Hindlimb muscle (tissue), 1 donor: ENCODE measurements at regions not wholly inside any gene's neighbourhood (a gene's known extent, or its start where the extent isn't known, plus 50 kb on each side); places are given as distances from the start of the nearest gene placed in this dataset.

ENCODE experiments used
- DNase-seq: peaks from one replicate; pipeline ENCODE4 v3.0.0-alpha.2; 2013

DNA sequence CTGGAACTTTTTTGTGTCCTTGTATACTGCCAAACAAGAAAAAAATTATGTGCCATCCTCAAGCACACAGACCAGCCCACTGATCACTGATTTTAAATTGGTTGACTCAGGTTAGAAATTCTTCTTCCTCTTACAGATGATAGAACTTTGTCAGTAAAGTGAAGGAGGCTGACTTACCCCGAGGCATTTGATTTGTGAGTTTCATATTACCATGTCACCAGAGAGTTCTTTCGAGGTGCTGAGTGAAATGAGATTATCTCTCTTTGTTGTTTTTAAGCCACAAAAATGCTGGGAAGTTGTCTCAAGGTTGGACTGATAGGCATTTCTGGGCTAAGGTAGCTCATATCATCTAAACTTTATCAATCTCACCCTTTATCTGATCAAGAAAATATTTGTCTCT is 78.8 kb upstream of the FAM180A start:
- no peak for DNase-seq

DNA sequence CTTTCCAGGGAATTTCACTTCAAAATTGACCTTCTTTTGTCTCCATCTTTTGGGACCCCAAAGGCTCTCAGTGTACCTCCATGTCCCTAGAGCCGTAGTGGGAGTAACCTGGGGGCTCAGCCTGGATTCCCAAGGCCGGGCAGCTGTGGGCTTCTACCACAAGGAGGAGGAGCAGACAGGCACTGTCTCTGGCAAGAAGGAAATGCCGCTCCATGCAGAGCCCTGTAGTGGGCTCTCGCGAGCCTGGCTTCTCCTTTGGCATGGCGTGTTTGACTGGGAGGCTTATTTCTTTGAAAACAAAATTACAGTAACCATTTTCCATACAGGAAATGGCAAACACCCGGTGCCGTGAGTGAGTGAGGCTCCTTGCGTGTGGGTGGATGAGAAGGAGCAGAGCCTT is 76.8 kb upstream of the FAM180A start:
- no peak for DNase-seq

- DNase-seq = no peak
Observed at GRCh38 chr7:135822376-135822775, 73.8 kb upstream of the FAM180A start.

DNA sequence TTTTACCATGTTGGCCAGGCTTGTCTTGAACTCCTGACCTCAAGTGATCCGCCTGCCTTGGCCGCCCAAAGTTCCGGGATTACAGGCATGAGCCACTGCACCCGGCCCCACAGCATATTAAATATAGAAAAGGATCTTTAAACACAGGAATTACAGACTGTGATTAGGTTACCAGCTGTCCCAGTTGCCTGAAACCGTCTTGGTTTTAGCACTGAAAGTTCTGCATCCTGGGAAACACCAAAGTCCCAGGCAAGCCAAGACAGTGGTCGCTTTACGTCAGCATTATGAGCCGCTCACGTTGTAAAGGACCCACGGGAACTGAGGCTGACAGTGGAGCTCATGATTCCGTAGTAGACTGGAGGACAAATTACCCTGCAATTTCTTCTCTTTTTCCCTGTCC is 69.0 kb upstream of the FAM180A start:
- peak; percentile 66 for DNase-seq

- no peak for DNase-seq
Observed at GRCh38 chr7:135815033-135815432, 66.4 kb upstream of the FAM180A start.

DNA sequence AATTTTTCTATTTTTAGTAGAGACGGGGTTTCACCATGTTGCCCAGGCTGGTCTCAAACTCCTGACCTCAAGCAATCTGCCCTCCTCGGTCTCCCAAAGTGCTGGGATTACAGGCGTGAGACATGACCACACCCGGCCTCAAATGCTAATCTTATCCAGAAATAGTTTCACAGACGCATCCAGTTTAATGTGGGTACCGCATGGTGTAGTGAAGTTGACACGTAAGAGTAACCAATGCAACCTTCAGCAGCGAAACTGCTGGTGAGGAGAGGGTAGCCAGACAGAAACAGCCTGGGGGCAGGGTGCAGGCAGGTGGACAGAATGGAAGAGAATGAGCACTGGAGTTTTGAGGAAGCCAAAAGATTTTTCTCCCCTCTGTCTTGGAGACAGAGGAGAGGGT is 63.5 kb upstream of the FAM180A start:
- no peak for DNase-seq

GRCh38 chr7:135811506-135811905 is 62.9 kb upstream of the FAM180A start:
- no peak for DNase-seq

- no peak for DNase-seq
Observed at GRCh38 chr7:135808206-135808605, 59.6 kb upstream of the FAM180A start.

DNA sequence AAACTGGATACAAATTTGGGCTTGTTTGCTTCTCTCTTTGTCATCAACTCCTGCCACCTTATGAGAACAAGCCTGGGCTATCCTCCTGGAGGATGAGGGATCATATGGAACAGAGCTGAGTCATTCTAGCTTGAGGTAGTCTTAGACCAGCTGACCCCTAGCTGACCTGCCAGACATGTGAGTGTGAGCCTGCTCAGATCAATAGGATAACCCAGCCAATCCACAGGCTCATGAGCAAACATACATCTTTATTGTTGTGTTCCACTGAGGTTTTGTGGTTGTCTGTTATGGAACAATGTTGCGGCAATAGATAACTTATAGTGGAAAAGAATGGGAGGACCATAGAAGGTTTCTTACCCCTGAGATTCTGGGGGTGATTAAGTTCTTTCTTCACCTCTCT is 54.5 kb upstream of the FAM180A start:
- DNase-seq = no peak

GRCh38 chr7:135802697-135803096 is 54.1 kb upstream of the FAM180A start:
- DNase-seq = no peak

GRCh38 chr7:135801877-135802276 is 53.3 kb upstream of the FAM180A start:
- no peak for DNase-seq

DNA sequence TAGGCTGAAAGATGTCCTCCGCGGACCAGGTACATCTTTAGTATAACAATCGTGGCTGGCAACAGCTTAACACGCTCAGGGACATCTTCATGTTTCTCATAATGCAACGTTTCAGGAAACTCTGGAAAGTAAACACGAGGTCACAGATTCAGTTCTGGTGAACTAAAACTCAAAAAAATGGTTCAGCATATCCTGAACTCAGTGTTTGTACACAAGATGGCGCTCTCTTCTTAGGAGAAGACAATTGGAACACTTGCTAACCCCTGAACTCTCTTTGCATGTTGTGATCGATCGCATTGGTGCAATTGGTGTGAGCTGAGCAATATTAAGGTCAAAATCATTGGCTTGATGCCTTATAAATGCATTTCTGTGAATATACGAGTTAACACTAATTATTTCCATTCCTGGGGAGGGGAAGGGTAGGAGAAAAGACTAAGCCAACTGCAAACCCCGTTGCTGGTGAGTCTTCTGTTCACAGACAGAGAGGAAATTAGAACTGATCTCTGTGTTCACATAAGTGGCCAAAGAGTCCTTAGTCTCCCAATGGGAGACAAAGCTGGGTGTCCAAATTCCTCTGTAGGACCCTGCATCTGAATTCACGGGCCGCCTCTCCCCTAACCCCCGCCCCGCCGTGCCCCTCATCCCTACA is 52.6 kb upstream of the FAM180A start:
- DNase-seq = peak; percentile 57

GRCh38 chr7:135800560-135800959 is 51.9 kb upstream of the FAM180A start:
- no peak for DNase-seq

DNA sequence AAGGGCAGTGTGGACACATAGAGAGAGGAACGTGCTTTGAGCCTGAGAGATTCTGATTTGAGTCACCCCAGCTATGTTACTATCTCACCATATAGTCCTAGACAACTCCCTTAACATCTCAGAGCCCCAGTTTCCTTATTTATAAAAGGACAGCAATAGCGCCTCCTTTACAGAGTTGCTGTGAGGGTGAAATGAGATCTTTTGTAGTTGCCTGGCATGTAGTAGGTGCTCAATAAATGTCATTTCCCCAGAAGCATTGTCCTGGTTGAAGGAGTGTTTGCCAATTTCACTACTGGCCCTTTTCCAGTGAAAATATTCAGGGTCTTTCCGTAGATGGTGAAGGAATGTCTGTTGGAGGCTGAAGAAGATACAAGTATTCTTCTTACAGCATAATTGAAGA is 51.3 kb upstream of the FAM180A start:
- DNase-seq = no peak
